ENCODE measurements at regions not wholly inside any gene's neighbourhood (a gene's known extent, or its start where the extent isn't known, plus 50 kb on each side); places are given as distances from the start of the nearest gene placed in this dataset.

GRCh38 chr13:68051910-68052309 is 821.8 kb upstream of the PCDH9 start:
- intact Hi-C loops (cut with micrococcal nuclease), result no loop called here
- Mint-ChIP-seq H3K36me3 (ENCODE audit: low read depth) (no peaks in the 10 kb centered on the region), H3K4me3 (no peak overlapping the region), H3K27ac (no peak overlapping the region), H3K27me3 (ENCODE audit: low read depth) (no peaks in the 10 kb centered on the region), H3K4me1 (ENCODE audit: low read depth) (no peaks in the 10 kb centered on the region), H3K9me3 (peaks cover 4% of the 10 kb centered on the region)
- DNase-seq, result no peak
- CTCF ChIA-PET, result no interaction called here

DNA sequence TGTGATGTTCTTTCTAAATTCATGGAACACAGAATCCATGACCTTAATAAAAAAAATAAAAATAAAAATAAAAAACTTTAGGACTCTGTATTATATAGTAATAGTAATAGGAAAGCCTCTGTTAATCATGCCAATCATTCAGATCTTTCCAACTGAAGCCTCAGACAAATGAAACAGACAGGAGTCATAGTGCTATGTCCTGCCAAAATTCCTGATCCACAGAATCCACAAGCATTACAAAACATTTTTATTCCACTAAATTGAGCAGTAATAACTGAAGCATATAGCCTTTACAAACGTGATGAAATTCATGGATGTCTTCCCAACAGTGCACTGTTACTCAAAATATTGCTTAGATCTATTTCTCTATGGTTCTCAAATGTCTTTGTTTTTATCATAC is 820.6 kb upstream of the PCDH9 start:
- Mint-ChIP-seq H3K27me3 (ENCODE audit: low read depth) (no peaks in the 10 kb centered on the region), H3K36me3 (ENCODE audit: low read depth) (no peaks in the 10 kb centered on the region), H3K4me1 (ENCODE audit: low read depth) (no peaks in the 10 kb centered on the region), H3K4me3 (no peak overlapping the region), H3K9me3 (no peaks in the 10 kb centered on the region), H3K27ac (no peak overlapping the region)
- intact Hi-C loops (cut with micrococcal nuclease), result no loop called here
- DNase-seq, result no peak
- CTCF ChIA-PET, result no interaction called here

- no peak overlapping the region for H3K27ac Mint-ChIP-seq
- no peak for DNase-seq
- H3K27me3 Mint-ChIP-seq (ENCODE audit: low read depth), result no peaks in the 10 kb centered on the region
- CTCF ChIA-PET, result no interaction called here
- intact Hi-C loops (cut with micrococcal nuclease), result no loop called here
- no peaks in the 10 kb centered on the region for H3K4me1 Mint-ChIP-seq (ENCODE audit: low read depth)
- no peaks in the 10 kb centered on the region for H3K36me3 Mint-ChIP-seq (ENCODE audit: low read depth)
- no peaks in the 10 kb centered on the region for H3K9me3 Mint-ChIP-seq
- no peak overlapping the region for H3K4me3 Mint-ChIP-seq
These were observed 818.7 kb upstream of the PCDH9 start for GRCh38 chr13:68048802-68049359.

DNA sequence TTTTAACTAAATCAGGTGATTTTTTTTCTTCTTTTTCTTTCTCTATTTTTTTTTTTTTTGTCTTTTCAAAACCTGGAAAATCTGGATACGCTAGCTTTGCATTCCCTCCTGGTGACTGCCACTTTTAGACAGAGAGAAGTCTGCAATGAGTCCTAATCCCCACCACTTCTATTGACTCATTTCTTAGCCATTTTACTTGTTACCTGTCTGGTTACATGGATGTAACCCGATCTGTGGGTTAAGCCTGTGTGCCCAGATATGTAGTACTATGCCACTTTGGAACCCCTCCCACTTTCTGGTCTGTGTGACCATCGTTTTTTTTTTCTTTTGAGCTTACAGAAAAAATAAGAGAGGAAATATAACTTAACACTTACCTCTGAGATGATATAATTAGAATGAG is 817.8 kb upstream of the PCDH9 start:
- Mint-ChIP-seq H3K27me3 (ENCODE audit: low read depth) (no peaks in the 10 kb centered on the region), H3K4me3 (no peak overlapping the region), H3K9me3 (no peaks in the 10 kb centered on the region), H3K36me3 (ENCODE audit: low read depth) (no peaks in the 10 kb centered on the region), H3K4me1 (ENCODE audit: low read depth) (no peaks in the 10 kb centered on the region), H3K27ac (no peak overlapping the region)
- intact Hi-C loops (cut with micrococcal nuclease), result no loop called here
- no peak for DNase-seq
- CTCF ChIA-PET, result interaction anchor here (0.7 kb wide), 1 partner anchor 27 kb away, joined by 5 read pairs; no protein-coding TSS in a partner anchor

DNA sequence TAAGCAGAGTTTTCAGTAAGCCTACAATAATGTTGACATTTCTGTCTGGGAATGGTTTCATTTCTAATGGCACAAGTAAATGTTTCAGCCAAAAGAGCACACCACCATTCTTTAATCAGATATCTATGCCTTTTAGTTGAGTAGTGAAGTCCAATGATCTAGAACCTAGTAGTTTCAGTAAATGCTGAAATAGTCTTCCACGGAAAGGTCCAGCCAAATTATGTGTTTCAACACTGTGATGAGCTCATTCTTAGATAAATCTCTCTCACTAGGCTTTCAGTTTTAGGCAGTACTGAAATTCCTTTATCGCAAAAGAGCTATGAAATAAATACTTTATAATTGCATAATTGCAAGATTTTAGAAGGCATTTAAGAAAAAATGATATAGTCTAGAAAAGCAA is 816.8 kb upstream of the PCDH9 start:
- Mint-ChIP-seq H3K4me3 (no peak overlapping the region), H3K4me1 (ENCODE audit: low read depth) (no peaks in the 10 kb centered on the region), H3K27ac (no peak overlapping the region), H3K9me3 (peaks cover 1% of the 10 kb centered on the region), H3K27me3 (ENCODE audit: low read depth) (no peaks in the 10 kb centered on the region), H3K36me3 (ENCODE audit: low read depth) (no peaks in the 10 kb centered on the region)
- no peak for DNase-seq
- CTCF ChIA-PET, result no interaction called here
- intact Hi-C loops (cut with micrococcal nuclease), result no loop called here

DNA sequence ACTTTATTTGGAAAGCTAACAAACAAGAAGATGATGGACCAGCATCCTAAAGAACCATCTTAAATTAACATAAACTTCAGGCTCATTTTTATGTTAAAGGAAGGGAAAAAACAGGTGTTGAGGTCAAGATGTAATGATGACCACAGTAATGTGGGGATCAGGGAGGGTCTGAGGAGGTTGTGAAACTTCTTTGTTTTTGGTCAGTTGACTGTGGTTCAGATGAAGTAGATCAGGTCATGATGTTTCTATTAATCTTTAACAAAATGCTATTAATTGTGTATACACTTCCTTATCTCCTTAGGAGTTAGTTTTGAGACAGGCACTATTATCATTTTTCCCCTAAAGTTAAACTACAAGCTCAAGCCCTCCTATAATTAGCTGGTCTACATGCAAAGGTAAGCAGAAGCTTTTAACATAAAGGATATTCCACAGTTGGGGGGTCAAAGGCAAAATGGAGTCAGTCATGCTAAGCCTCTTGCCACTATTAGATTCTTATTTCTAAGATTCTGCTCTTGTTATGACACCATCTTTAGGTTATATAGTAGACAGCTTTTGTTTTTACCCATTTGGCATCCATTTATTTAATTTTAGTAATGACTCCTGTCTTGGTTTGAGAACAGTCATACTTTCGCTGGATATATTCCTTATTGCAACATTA is 800.1 kb upstream of the PCDH9 start:
- Mint-ChIP-seq H3K27me3 (ENCODE audit: low read depth) (no peaks in the 10 kb centered on the region), H3K4me3 (no peak overlapping the region), H3K9me3 (no peaks in the 10 kb centered on the region), H3K4me1 (ENCODE audit: low read depth) (no peaks in the 10 kb centered on the region), H3K27ac (no peak overlapping the region), H3K36me3 (ENCODE audit: low read depth) (no peaks in the 10 kb centered on the region)
- DNase-seq, result no peak
- CTCF ChIA-PET, result interaction anchor here (1.1 kb wide), 1 partner anchor 12 kb away, joined by 3 read pairs; no protein-coding TSS in a partner anchor
- intact Hi-C loops (cut with micrococcal nuclease), result no loop called here

GRCh38 chr13:68028701-68029100 is 798.6 kb upstream of the PCDH9 start:
- H3K4me1 Mint-ChIP-seq (ENCODE audit: low read depth), result no peaks in the 10 kb centered on the region
- intact Hi-C loops (cut with micrococcal nuclease), result no loop called here
- no peaks in the 10 kb centered on the region for H3K27me3 Mint-ChIP-seq (ENCODE audit: low read depth)
- CTCF ChIA-PET, result no interaction called here
- DNase-seq, result no peak
- no peak overlapping the region for H3K27ac Mint-ChIP-seq
- no peak overlapping the region for H3K4me3 Mint-ChIP-seq
- H3K9me3 Mint-ChIP-seq, result peaks cover 2% of the 10 kb centered on the region
- H3K36me3 Mint-ChIP-seq (ENCODE audit: low read depth), result no peaks in the 10 kb centered on the region

DNA sequence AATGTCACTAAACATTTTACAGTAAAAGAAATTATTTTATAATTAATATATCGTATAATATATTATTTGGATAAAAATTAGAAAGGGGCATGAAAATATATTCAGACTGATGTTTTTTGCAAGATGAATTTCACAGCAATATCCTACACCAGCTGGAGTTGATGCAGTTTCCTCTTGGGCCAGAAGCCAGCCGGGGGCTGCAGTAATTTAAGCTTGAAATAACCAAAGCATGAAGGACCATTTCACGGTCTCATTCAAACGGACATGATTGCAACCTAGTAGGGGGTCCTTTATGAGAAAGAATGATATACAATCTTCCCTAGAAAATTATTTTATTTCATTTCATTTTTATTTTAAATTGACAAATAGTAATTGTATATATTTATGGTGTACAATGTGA is 797.2 kb upstream of the PCDH9 start:
- no peak for DNase-seq
- Mint-ChIP-seq H3K27ac (no peak overlapping the region), H3K9me3 (peaks cover 3% of the 10 kb centered on the region), H3K27me3 (ENCODE audit: low read depth) (no peaks in the 10 kb centered on the region), H3K36me3 (ENCODE audit: low read depth) (no peaks in the 10 kb centered on the region), H3K4me1 (ENCODE audit: low read depth) (no peaks in the 10 kb centered on the region), H3K4me3 (no peak overlapping the region)
- CTCF ChIA-PET, result no interaction called here
- intact Hi-C loops (cut with micrococcal nuclease), result no loop called here

DNA sequence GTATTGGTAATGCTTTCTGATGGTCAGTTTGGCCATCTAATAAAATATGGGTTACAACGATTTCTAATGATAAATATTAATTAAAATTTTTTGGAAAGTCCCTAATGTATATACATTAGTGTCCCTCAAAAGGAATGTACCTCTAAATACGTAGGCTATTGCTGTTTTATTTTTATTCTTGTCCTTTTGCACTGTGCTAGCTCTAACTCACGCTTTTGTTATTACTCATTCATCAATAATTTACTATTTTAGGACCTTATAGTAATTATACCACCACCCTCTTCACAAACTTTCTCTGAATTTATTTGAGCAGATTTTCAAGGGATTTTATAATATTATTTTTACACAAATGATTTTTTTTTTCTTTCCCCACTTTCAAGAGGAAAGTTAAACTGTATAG is 795.9 kb upstream of the PCDH9 start:
- Mint-ChIP-seq H3K4me1 (ENCODE audit: low read depth) (no peaks in the 10 kb centered on the region), H3K27ac (no peak overlapping the region), H3K9me3 (peaks cover 5% of the 10 kb centered on the region), H3K4me3 (no peak overlapping the region), H3K36me3 (ENCODE audit: low read depth) (no peaks in the 10 kb centered on the region), H3K27me3 (ENCODE audit: low read depth) (no peaks in the 10 kb centered on the region)
- DNase-seq, result no peak
- CTCF ChIA-PET, result no interaction called here
- intact Hi-C loops (cut with micrococcal nuclease), result no loop called here

GRCh38 chr13:68025604-68026003 is 795.5 kb upstream of the PCDH9 start:
- Mint-ChIP-seq H3K36me3 (ENCODE audit: low read depth) (no peaks in the 10 kb centered on the region), H3K9me3 (peaks cover 5% of the 10 kb centered on the region), H3K4me1 (ENCODE audit: low read depth) (no peaks in the 10 kb centered on the region), H3K27me3 (ENCODE audit: low read depth) (no peaks in the 10 kb centered on the region), H3K27ac (no peak overlapping the region), H3K4me3 (no peak overlapping the region)
- intact Hi-C loops (cut with micrococcal nuclease), result no loop called here
- CTCF ChIA-PET, result no interaction called here
- no peak for DNase-seq

- no peaks in the 10 kb centered on the region for H3K4me1 Mint-ChIP-seq (ENCODE audit: low read depth)
- DNase-seq, result no peak
- no peak overlapping the region for H3K27ac Mint-ChIP-seq
- peaks cover 5% of the 10 kb centered on the region for H3K9me3 Mint-ChIP-seq
- no peak overlapping the region for H3K4me3 Mint-ChIP-seq
- CTCF ChIA-PET, result no interaction called here
- H3K27me3 Mint-ChIP-seq (ENCODE audit: low read depth), result no peaks in the 10 kb centered on the region
- intact Hi-C loops (cut with micrococcal nuclease), result no loop called here
- no peaks in the 10 kb centered on the region for H3K36me3 Mint-ChIP-seq (ENCODE audit: low read depth)
These were observed 793.9 kb upstream of the PCDH9 start for GRCh38 chr13:68023838-68024581.

- intact Hi-C loops (cut with micrococcal nuclease), result no loop called here
- Mint-ChIP-seq H3K36me3 (ENCODE audit: low read depth) (no peaks in the 10 kb centered on the region), H3K4me3 (no peak overlapping the region), H3K9me3 (peaks cover 5% of the 10 kb centered on the region), H3K27ac (no peak overlapping the region), H3K4me1 (ENCODE audit: low read depth) (no peaks in the 10 kb centered on the region), H3K27me3 (ENCODE audit: low read depth) (no peaks in the 10 kb centered on the region)
- CTCF ChIA-PET, result no interaction called here
- no peak for DNase-seq
These were observed 789.8 kb upstream of the PCDH9 start for GRCh38 chr13:68019901-68020300.

- Mint-ChIP-seq H3K36me3 (ENCODE audit: low read depth) (no peaks in the 10 kb centered on the region), H3K4me1 (ENCODE audit: low read depth) (no peaks in the 10 kb centered on the region), H3K27me3 (ENCODE audit: low read depth) (no peaks in the 10 kb centered on the region), H3K9me3 (peaks cover 4% of the 10 kb centered on the region), H3K27ac (no peak overlapping the region), H3K4me3 (no peak overlapping the region)
- no peak for DNase-seq
- intact Hi-C loops (cut with micrococcal nuclease), result no loop called here
- CTCF ChIA-PET, result no interaction called here
These were observed 779.4 kb upstream of the PCDH9 start for GRCh38 chr13:68009546-68009945.
